PC-3 (cell line): ENCODE measurements at regions not wholly inside any gene's neighbourhood (a gene's known extent, or its start where the extent isn't known, plus 50 kb on each side); places are given as distances from the start of the nearest gene placed in this dataset.

ENCODE experiments used
- ATAC-seq: fragments of 200-7000 bp; cut with Tn5 transposase; 2 replicates; pipeline ENCODE4 v1.9.1; 2020; ENCODE audit warnings: mild to moderate bottlenecking, moderate library complexity
- BruUV-seq: library from RNA; stranded (reverse); fragments of 400-500 nt; replicated peaks from 2 replicates; lab custom pipeline; 2021; lab: Mats Ljungman, UMichigan
- CTCF ChIA-PET: fragments of 300-600 bp; sonication (Branson Sonifier 250); formaldehyde crosslinking; loops from one replicate; lab custom pipeline; 2022; ENCODE audit warnings: antibody characterized with exemption; lab: Charles Lee
- POLR2A ChIA-PET: fragments of 300-600 bp; sonication (Branson Sonifier 250); formaldehyde crosslinking; loops from one replicate; lab custom pipeline; 2022; ENCODE audit warnings: antibody characterized with exemption; ENCODE audit not compliant: unreplicated experiment; lab: Charles Lee
- DNase-seq: peaks from one replicate; pipeline ENCODE4 v3.0.0-alpha.2; 2015
- H2AFZ ChIP-seq: fragments of 300-600 bp; sonication (generic); 2 replicates; pipeline ENCODE4 v1.6.0; 2016; ENCODE audit warnings: antibody characterized with exemption, low read length
- H3F3A ChIP-seq: fragments of 300-600 bp; sonication (generic); one replicate; pipeline ENCODE4 v1.6.0; 2017; ENCODE audit warnings: antibody characterized with exemption, low read length, control low read depth, mild to moderate bottlenecking; ENCODE audit not compliant: unreplicated experiment
- H3K27ac ChIP-seq: fragments of 300-600 bp; sonication (generic); 2 replicates; pipeline ENCODE4 v1.5.1; 2016; ENCODE audit warnings: mild to moderate bottlenecking, low read length
- H3K27me3 ChIP-seq: fragments of 300-600 bp; sonication (generic); 2 replicates; pipeline ENCODE4 v1.6.1; 2016; ENCODE audit warnings: low read length, mixed read lengths
- H3K36me3 ChIP-seq: fragments of 300-600 bp; sonication (generic); 2 replicates; pipeline ENCODE4 v1.6.1; 2016; ENCODE audit warnings: low read depth, mixed run types, low read length, mixed read lengths
- H3K4me1 ChIP-seq: fragments of 300-600 bp; sonication (generic); 2 replicates; pipeline ENCODE4 v1.5.1; 2016; ENCODE audit warnings: low read length; ENCODE audit not compliant: insufficient read depth
- H3K4me2 ChIP-seq: fragments of 300-600 bp; sonication (generic); 2 replicates; pipeline ENCODE4 v1.6.0; 2016; ENCODE audit warnings: low read length
- H3K4me3 ChIP-seq: fragments of 300-600 bp; sonication (generic); 2 replicates; pipeline ENCODE4 v1.5.1; 2016; ENCODE audit warnings: mild to moderate bottlenecking, low read length, mixed read lengths
- H3K79me2 ChIP-seq: fragments of 300-600 bp; sonication (generic); 2 replicates; pipeline ENCODE4 v1.6.1; 2017; ENCODE audit warnings: low read length, mixed read lengths
- H3K9ac ChIP-seq: fragments of 300-600 bp; sonication (generic); 2 replicates; pipeline ENCODE4 v1.6.0; 2016; ENCODE audit warnings: mild to moderate bottlenecking, low read length
- H3K9me2 ChIP-seq: fragments of 300-600 bp; sonication (generic); replicated peaks from 2 replicates; pipeline ENCODE4 v1.6.1; 2016; ENCODE audit warnings: mixed run types, low read length, mixed read lengths
- H3K9me3 ChIP-seq: fragments of 300-600 bp; sonication (generic); 2 replicates; pipeline ENCODE4 v1.6.1; 2016; ENCODE audit warnings: low read length, mixed read lengths
- H4K20me1 ChIP-seq: fragments of 300-600 bp; sonication (generic); 2 replicates; pipeline ENCODE4 v1.6.1; 2016; ENCODE audit warnings: low read length, mixed read lengths
- EZH2 ChIP-seq: fragments of 300-600 bp; sonication (generic); IDR thresholded peaks from one replicate; pipeline ENCODE4 v1.6.1; 2017; ENCODE audit warnings: antibody characterized with exemption, mild to moderate bottlenecking, low read length; ENCODE audit not compliant: unreplicated experiment
- EZH2phosphoT487 ChIP-seq: fragments of 300-600 bp; sonication (generic); IDR thresholded peaks from 2 replicates; pipeline ENCODE4 v1.6.1; 2018; ENCODE audit warnings: mild to moderate bottlenecking, antibody characterized with exemption, low read length, borderline replicate concordance
- intact Hi-C: fragments of 100-400 bp; cut with micrococcal nuclease; formaldehyde crosslinking; loops from 2 replicates; pipeline ENCODE4 v1.9.0; 2023
- TF ChIP-seq, protein P1 (sequence below): fragments of 300-600 bp; sonication (generic); conservative IDR thresholded peaks from 2 replicates; pipeline ENCODE4 v1.5.1; 2017; ENCODE audit warnings: antibody characterized with exemption, low read depth, mild to moderate bottlenecking, low read length

DNA sequence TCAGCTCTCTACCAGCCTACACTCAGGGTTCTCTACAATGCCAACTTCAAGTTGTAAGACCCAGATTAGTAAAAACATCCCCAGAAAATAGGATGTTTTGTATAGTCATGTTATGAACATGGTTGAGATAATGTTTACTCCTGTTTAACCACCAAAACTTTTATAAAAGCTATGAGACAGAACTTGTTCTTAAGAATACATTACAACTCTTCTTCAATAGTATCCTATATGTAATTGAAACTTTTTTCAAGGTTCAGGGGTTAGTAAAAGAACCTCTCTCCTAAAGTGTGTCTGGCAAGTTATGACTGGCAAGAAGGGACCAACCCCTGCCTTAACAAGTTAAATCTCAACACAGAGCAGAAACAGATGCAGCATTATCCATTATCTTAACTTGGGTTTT is 118.8 kb upstream of the STK17B start:
- H3K27me3 ChIP-seq = no peaks in the 10 kb centered on the region
- H3K36me3 ChIP-seq = no peaks in the 10 kb centered on the region
- no TSS peak for BruUV-seq
- H3K9me3 ChIP-seq = no peaks in the 10 kb centered on the region
- H3K79me2 ChIP-seq = no peaks in the 10 kb centered on the region
- intact Hi-C loops = loop anchor here (5.0 kb wide), 1 partner anchor 112 kb away; no protein-coding TSS in a partner anchor
- H3K4me1 ChIP-seq = peaks cover 51% of the 10 kb centered on the region
- H3F3A ChIP-seq = peaks cover 4% of the 10 kb centered on the region
- no peak for DNase-seq
- no peak overlapping the region for H2AFZ ChIP-seq
- H4K20me1 ChIP-seq = no peaks in the 10 kb centered on the region
- ChIA-PET POLR2A (no interaction called here), CTCF (no interaction called here)
- no peak overlapping the region for H3K4me3 ChIP-seq
- H3K9me2 ChIP-seq = no peaks in the 10 kb centered on the region
- no peak overlapping the region for H3K4me2 ChIP-seq
- H3K27ac ChIP-seq = peak overlapping the region; percentile 98; the same call in 1 of the 2 replicates
- TF ChIP-seq, protein P1, sequence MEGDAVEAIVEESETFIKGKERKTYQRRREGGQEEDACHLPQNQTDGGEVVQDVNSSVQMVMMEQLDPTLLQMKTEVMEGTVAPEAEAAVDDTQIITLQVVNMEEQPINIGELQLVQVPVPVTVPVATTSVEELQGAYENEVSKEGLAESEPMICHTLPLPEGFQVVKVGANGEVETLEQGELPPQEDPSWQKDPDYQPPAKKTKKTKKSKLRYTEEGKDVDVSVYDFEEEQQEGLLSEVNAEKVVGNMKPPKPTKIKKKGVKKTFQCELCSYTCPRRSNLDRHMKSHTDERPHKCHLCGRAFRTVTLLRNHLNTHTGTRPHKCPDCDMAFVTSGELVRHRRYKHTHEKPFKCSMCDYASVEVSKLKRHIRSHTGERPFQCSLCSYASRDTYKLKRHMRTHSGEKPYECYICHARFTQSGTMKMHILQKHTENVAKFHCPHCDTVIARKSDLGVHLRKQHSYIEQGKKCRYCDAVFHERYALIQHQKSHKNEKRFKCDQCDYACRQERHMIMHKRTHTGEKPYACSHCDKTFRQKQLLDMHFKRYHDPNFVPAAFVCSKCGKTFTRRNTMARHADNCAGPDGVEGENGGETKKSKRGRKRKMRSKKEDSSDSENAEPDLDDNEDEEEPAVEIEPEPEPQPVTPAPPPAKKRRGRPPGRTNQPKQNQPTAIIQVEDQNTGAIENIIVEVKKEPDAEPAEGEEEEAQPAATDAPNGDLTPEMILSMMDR = no peak
- TF ChIP-seq EZH2 = no peak
- TF ChIP-seq EZH2phosphoT487 = no peak
- ATAC-seq = no peak
- no peak overlapping the region; the same call in 1 of the 2 replicates for H3K9ac ChIP-seq

DNA sequence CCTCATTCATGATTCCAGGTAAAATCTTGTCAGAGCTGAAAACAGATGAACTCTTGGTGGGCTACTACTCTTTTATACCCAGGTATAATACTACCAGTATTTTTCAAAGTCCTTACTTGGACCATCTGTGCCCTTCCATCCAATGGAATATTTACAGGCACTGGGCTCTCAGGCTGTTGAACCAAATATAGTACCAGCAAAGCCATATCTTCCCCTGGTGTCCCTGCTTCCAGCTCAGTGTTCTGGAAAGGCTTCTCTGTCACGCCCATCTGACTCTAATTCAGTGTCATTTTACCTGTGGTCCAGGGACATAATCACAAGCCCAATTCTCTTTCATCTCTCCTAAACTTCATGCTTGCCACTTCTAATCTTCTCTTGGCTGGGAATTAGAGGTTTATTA is 119.2 kb upstream of the STK17B start:
- Histone ChIP-seq H3K9me3 (no peaks in the 10 kb centered on the region), H3K4me2 (peak overlapping the region; percentile 55), H4K20me1 (no peaks in the 10 kb centered on the region), H3K27ac (peak overlapping the region; percentile 98), H3F3A (peaks cover 4% of the 10 kb centered on the region), H3K9ac (peak overlapping the region; percentile 27), H3K36me3 (no peaks in the 10 kb centered on the region), H3K27me3 (no peaks in the 10 kb centered on the region), H2AFZ (no peak overlapping the region), H3K4me1 (peaks cover 53% of the 10 kb centered on the region), H3K4me3 (no peak overlapping the region), H3K9me2 (no peaks in the 10 kb centered on the region), H3K79me2 (no peaks in the 10 kb centered on the region)
- ATAC-seq = no peak
- TF ChIP-seq, protein P1 = no peak
- TF ChIP-seq EZH2phosphoT487 (no peak), EZH2 (no peak)
- BruUV-seq = no TSS peak
- intact Hi-C loops = loop anchor here (5.0 kb wide), 1 partner anchor 112 kb away; no protein-coding TSS in a partner anchor
- no peak for DNase-seq
- ChIA-PET CTCF (no interaction called here), POLR2A (interaction anchor here (0.8 to 1.2 kb wide), 2 partner anchors 13 to 120 kb away, joined by 3 to 5 read pairs; partner anchors contain the start of gene STK17B)

DNA sequence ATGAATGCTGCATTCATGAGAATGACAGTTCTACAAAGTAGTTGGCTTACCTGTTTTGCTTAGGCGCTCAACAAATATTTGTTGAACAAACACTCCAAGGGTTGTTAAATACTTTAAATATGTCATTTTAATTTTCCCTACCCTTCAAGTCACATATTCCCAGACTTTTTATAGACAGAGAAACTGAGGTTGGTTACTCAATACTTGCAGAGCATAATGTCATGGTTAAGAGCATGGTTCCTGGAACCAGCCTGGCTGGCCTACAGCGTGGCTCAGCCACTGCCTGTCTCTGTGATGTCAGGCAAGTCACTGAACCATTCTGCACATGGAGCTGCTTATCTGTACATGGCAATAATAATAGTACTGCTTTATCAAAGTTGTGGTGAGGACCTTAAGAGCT is 120.0 kb upstream of the STK17B start:
- POLR2A ChIA-PET = interaction anchor here (0.8 to 1.2 kb wide), 3 partner anchors 14 to 148 kb away, joined by 3 to 5 read pairs (median 3); partner anchors contain the start of gene STK17B
- Histone ChIP-seq H3K9ac (peak overlapping the region; percentile 87), H3K9me2 (no peaks in the 10 kb centered on the region), H4K20me1 (no peaks in the 10 kb centered on the region), H3K4me1 (peaks cover 54% of the 10 kb centered on the region), H3K27me3 (no peaks in the 10 kb centered on the region), H2AFZ (no peak overlapping the region), H3K79me2 (no peaks in the 10 kb centered on the region), H3K4me3 (peak overlapping the region; percentile 49; the same call in 1 of the 2 replicates), H3F3A (peaks cover 4% of the 10 kb centered on the region), H3K9me3 (no peaks in the 10 kb centered on the region), H3K4me2 (peak overlapping the region; percentile 87), H3K27ac (peak overlapping the region; percentile 98), H3K36me3 (no peaks in the 10 kb centered on the region)
- TF ChIP-seq, protein P1 = no peak
- no peak for TF ChIP-seq EZH2phosphoT487
- TF ChIP-seq EZH2 = no peak
- CTCF ChIA-PET = interaction anchor here (0.5 to 1.0 kb wide), 2 partner anchors 160 to 162 kb away, joined by 3 to 4 read pairs; no protein-coding TSS in a partner anchor
- ATAC-seq = peak; percentile 34
- no TSS peak for BruUV-seq
- intact Hi-C loops = loop anchor here (1.0 to 5.0 kb wide), 2 partner anchors 13 to 111 kb away; no protein-coding TSS in a partner anchor
- DNase-seq = peak; percentile 89
